ENCODE measurements at regions not wholly inside any gene's neighbourhood (a gene's known extent, or its start where the extent isn't known, plus 50 kb on each side); places are given as distances from the start of the nearest gene placed in this dataset.

GRCh38 chr9:102206432-102206831 lies 468.0 kb upstream of the GRIN3A start:
- TF ChIP-seq CTCF (IDR thresholded peaks at IDR 0.05), result no peak
- no peak for TF ChIP-seq EZH2phosphoT487 (IDR thresholded peaks at IDR 0.05)

Data from neural progenitor cell (in vitro differentiated cells).